BLaER1 (cell line): ENCODE measurements at regions not wholly inside any gene's neighbourhood (a gene's known extent, or its start where the extent isn't known, plus 50 kb on each side); places are given as distances from the start of the nearest gene placed in this dataset.

Experiments
- H3K27ac ChIP-seq: shearing (Covaris generic); formaldehyde crosslinking; 2 replicates; pipeline ENCODE4 v1.8.1; 2022
- H3K27me3 ChIP-seq: shearing (Covaris generic); formaldehyde crosslinking; 2 replicates; pipeline ENCODE4 v1.8.1; 2022
- H3K36me3 ChIP-seq: shearing (Covaris generic); formaldehyde crosslinking; 2 replicates; pipeline ENCODE4 v1.8.1; 2022
- H3K4me1 ChIP-seq: shearing (Covaris generic); formaldehyde crosslinking; 2 replicates; pipeline ENCODE4 v1.8.1; 2022
- H3K4me2 ChIP-seq: shearing (Covaris generic); formaldehyde crosslinking; 2 replicates; pipeline ENCODE4 v1.8.1; 2022
- H3K4me3 ChIP-seq: shearing (Covaris generic); formaldehyde crosslinking; 2 replicates; pipeline ENCODE4 v1.8.1; 2022
- H3K9ac ChIP-seq: shearing (Covaris generic); formaldehyde crosslinking; 2 replicates; pipeline ENCODE4 v1.8.1; 2022
- H3K9me3 ChIP-seq: shearing (Covaris generic); formaldehyde crosslinking; 2 replicates; pipeline ENCODE4 v1.8.1; 2022
- H4K20me1 ChIP-seq: shearing (Covaris generic); formaldehyde crosslinking; 2 replicates; pipeline ENCODE4 v1.8.1; 2022
- Cebpa-rat ChIP-seq: shearing (Covaris generic); IDR thresholded peaks from 2 replicates; pipeline ENCODE4 v1.8.1; 2022

DNA sequence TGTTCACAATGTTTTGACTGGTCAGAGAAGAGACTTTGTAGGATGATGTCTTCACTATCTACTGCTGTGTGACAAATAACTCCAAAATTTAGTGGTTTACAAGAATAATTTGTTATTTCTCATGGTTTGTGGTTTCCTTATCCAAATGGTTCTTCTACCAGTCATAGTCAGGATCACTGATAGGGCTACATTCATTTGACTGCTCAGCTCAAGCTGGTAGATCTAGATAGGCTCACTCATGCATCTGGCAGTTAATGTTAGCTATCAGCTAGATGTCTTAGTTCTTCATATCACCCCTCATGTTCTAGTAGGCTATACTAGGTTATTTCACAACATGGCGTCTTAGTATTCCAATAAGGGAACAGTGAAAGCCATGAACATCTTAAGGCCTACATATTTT is 131.0 kb downstream of the ID4 start:
- no peak overlapping the region for H3K27ac ChIP-seq
- no peak overlapping the region for H3K9ac ChIP-seq
- H3K9me3 ChIP-seq: no peaks in the 10 kb centered on the region
- no peaks in the 10 kb centered on the region for H3K36me3 ChIP-seq
- H3K4me3 ChIP-seq: no peak overlapping the region
- no peaks in the 10 kb centered on the region for H3K27me3 ChIP-seq
- no peak for TF ChIP-seq Cebpa-rat
- H3K4me2 ChIP-seq: no peak overlapping the region
- H4K20me1 ChIP-seq: no peaks in the 10 kb centered on the region
- no peaks in the 10 kb centered on the region for H3K4me1 ChIP-seq

DNA sequence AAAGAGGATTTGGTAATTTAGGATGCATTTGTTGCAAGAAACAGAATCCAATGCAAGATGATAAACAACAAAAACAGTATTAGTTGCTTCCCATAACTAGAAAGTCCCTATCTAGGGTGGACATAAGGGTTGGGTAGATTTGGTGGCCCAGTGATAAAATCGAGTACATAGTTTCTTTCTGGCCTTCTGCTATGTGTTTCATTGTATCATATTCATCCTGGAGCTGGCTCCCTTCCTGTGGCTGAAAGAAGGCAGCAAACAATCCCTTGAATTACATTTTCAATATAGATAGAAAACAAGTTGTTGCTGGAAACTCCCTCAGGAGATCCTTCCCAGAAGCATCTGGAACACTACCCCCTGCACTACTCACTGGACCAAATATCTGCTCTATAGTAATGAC is 135.1 kb downstream of the ID4 start:
- no peak overlapping the region for H3K27ac ChIP-seq
- H4K20me1 ChIP-seq: no peaks in the 10 kb centered on the region
- no peak for TF ChIP-seq Cebpa-rat
- no peaks in the 10 kb centered on the region for H3K36me3 ChIP-seq
- no peak overlapping the region for H3K4me3 ChIP-seq
- no peaks in the 10 kb centered on the region for H3K27me3 ChIP-seq
- no peaks in the 10 kb centered on the region for H3K9me3 ChIP-seq
- H3K4me2 ChIP-seq: no peak overlapping the region
- no peaks in the 10 kb centered on the region for H3K4me1 ChIP-seq
- H3K9ac ChIP-seq: no peak overlapping the region

DNA sequence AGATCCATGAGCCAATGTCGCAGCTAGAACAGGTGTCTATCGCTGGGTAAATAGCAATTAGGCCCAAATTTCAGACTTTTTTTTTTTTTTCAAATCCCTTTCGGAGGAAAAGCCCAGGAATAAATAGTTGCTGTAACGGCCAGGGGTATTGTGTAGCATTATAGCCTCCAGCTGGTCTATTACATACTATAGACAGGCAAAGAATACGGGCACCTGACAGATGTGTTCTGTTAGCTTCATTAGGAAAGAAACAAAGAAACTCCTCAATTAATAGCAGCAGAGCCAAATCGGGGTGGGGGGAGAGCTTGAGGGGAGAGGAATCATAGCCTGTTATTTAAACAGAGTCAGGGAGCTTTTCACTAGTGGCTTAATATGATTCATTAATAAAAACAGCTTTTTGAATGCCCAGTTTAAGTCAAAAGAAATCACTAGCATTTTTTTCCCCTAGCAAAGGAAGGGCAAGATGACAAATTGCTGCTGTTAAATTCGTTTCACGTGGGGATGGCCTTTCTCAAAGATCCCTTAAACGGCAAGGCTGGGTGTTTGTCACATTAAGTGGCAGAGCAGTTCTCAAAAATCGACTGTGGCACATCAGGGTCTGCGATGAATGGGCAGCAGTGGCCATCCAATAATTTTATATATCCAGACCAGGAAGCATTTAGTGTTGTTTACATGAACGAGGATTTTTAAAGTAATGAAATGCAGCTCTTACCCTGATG is 139.4 kb downstream of the ID4 start:
- H3K27me3 ChIP-seq: no peaks in the 10 kb centered on the region

DNA sequence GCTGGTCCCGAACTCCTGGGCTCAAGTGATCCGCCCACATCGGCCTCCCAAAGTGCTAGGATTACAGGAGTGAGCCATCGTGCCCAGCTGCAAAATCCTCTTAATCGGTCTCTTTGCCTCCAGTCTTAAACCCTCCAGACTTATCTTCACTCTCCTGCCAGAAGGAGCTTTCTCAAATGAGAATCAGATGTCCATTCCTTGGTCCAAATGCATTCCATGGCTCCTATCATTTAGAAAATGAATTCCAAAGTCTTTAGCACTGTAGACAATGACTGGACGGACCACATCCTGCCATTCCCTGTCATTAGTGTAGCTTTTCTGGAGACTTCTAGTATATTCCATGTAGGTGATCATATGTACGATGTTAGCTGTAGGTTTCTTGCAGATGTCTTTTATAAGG is 141.9 kb downstream of the ID4 start:
- Histone ChIP-seq H3K36me3 (no peaks in the 10 kb centered on the region), H3K27ac (no peak overlapping the region), H3K9ac (no peak overlapping the region), H3K4me3 (no peak overlapping the region), H3K4me1 (no peaks in the 10 kb centered on the region), H3K27me3 (no peaks in the 10 kb centered on the region), H3K9me3 (no peaks in the 10 kb centered on the region), H3K4me2 (no peak overlapping the region), H4K20me1 (no peaks in the 10 kb centered on the region)
- no peak for TF ChIP-seq Cebpa-rat

More for the DNA sequence above, 139.4 kb downstream of the ID4 start:
- H3K4me1 ChIP-seq: no peaks in the 10 kb centered on the region
- H4K20me1 ChIP-seq: no peaks in the 10 kb centered on the region
- H3K4me3 ChIP-seq: no peak overlapping the region
- H3K9ac ChIP-seq: no peak overlapping the region
- H3K4me2 ChIP-seq: no peak overlapping the region
- H3K27ac ChIP-seq: no peak overlapping the region
- H3K36me3 ChIP-seq: no peaks in the 10 kb centered on the region
- no peak for TF ChIP-seq Cebpa-rat
- no peaks in the 10 kb centered on the region for H3K9me3 ChIP-seq

DNA sequence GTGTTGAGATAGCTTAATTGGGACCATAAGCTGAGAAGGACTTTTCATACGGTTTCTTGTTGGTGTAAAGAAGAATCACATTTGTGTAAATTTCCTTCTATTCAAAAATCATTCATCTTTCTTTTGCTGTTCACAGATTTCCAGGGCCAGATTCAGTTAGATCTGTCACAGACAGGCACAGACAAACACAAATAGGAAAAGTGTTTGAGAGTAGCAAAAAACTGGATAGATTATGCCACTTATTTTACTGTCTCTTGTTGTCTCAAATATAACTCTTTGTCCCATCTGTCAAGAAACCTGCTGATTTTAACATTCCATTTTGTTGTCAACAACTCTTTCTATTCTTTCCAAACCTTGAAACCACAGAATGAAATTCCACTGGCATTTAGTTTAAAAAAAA is 142.8 kb downstream of the ID4 start:
- H3K27ac ChIP-seq: no peak overlapping the region
- no peaks in the 10 kb centered on the region for H4K20me1 ChIP-seq
- no peaks in the 10 kb centered on the region for H3K36me3 ChIP-seq
- H3K4me1 ChIP-seq: no peaks in the 10 kb centered on the region
- H3K4me2 ChIP-seq: no peak overlapping the region
- H3K9ac ChIP-seq: no peak overlapping the region
- no peak for TF ChIP-seq Cebpa-rat
- H3K4me3 ChIP-seq: no peak overlapping the region
- no peaks in the 10 kb centered on the region for H3K9me3 ChIP-seq
- H3K27me3 ChIP-seq: no peaks in the 10 kb centered on the region

DNA sequence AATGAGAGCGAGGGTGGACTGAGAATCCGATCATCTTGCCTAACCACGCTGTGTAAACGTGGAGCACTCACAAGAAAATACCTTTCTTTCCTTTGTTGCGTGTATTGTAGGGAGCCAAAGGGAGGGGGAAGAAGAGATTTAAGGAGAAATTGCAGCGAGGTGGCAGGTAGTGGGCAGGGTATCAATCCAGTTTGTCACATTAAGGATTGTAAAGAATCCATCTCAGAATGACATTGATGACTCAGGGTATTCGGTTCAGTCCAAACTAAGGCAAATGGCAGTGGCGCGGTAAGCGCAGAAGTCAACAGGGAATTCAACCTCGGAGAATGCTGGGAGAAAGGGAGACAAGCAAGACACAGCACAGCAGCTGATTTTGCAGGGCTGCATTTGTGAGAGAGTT is 146.2 kb downstream of the ID4 start:
- Histone ChIP-seq H3K4me2 (no peak overlapping the region), H3K4me3 (no peak overlapping the region), H3K9ac (no peak overlapping the region), H3K27ac (no peak overlapping the region), H3K27me3 (no peaks in the 10 kb centered on the region), H3K4me1 (no peaks in the 10 kb centered on the region), H4K20me1 (no peaks in the 10 kb centered on the region), H3K9me3 (no peaks in the 10 kb centered on the region), H3K36me3 (no peaks in the 10 kb centered on the region)
- no peak for TF ChIP-seq Cebpa-rat

DNA sequence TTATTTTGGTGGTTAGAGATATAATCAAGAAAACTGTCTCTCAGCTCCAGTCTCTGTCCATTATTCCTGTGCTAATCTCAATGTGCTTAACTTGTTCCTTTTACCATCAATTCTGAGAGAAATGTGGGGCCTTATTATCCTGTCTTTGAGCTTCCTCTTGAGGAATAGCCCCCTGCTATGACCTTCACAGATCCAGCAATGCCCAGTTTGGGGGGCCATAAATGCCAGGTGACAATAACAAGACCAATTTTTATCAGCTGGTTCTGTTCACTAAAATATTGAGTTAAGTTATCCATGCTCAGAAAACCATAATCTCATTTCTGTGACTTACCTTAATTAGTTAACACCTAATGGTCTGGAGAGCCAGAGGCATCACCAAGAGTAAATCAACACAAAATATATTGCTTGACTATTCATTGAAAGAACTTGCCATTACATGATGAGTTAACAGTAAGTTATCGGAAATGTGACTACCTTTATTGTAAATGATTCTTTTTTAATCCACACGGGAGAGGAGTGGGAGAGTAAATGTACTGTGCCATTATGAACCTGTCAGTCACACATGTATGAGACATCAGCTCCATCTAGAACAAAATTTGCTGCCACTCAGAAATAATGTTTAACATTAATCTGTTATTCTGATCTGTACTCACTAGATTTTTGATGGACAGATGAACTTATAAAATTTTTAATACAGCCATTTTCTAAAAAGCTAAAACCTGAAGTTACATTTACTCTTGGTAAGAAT is 149.7 kb downstream of the ID4 start:
- TF ChIP-seq Cebpa-rat: no peak
- Histone ChIP-seq H3K4me2 (no peak overlapping the region), H3K27me3 (no peaks in the 10 kb centered on the region), H3K36me3 (no peaks in the 10 kb centered on the region), H3K9me3 (no peaks in the 10 kb centered on the region), H4K20me1 (no peaks in the 10 kb centered on the region), H3K4me3 (no peak overlapping the region), H3K27ac (no peak overlapping the region), H3K4me1 (no peaks in the 10 kb centered on the region), H3K9ac (no peak overlapping the region)

DNA sequence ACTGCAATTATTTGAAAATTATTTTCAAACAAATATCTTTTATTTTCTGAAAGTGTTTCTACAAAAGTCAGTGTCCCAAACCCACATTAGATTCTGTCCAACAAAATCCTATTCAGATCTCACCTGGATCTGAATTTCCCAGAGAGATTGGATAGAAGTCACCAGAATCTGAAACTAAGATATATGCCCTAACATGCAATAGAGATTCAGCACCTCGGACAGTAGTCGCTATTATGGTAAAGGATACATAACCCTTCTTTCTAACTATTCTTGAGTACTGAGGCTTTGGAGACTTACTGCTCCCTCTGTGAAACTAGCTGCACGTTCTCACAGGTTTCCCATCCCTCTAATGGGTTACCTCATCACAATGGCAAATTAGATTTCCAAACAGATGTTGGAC is 151.4 kb downstream of the ID4 start:
- no peak overlapping the region for H3K9ac ChIP-seq
- no peaks in the 10 kb centered on the region for H3K4me1 ChIP-seq
- no peaks in the 10 kb centered on the region for H4K20me1 ChIP-seq
- no peak for TF ChIP-seq Cebpa-rat
- H3K4me2 ChIP-seq: no peak overlapping the region
- H3K4me3 ChIP-seq: no peak overlapping the region
- H3K27me3 ChIP-seq: no peaks in the 10 kb centered on the region
- H3K36me3 ChIP-seq: no peaks in the 10 kb centered on the region
- no peaks in the 10 kb centered on the region for H3K9me3 ChIP-seq
- H3K27ac ChIP-seq: no peak overlapping the region

DNA sequence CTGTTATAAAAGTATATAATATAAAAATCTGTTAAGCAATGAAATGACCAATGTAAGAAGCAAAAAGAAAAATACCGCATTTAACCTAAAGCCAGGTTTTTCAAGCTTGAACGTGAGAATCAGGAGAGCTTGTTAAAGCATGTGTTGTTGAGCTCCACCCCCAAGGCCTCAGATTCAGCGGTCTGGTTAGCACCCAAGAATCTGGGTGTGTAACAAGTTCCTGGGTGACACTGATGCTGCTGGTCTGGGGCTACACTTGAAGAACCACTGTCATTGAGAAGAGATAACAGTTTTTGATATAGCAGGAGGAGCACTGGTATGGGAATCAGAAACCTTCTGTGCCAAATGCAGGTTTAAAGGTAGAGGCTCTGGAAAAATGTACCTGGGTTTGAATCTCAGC is 154.0 kb downstream of the ID4 start:
- no peak overlapping the region for H3K4me3 ChIP-seq
- no peaks in the 10 kb centered on the region for H3K27me3 ChIP-seq
- no peak overlapping the region for H3K9ac ChIP-seq
- TF ChIP-seq Cebpa-rat: no peak
- H3K4me1 ChIP-seq: no peaks in the 10 kb centered on the region
- no peak overlapping the region for H3K27ac ChIP-seq
- H4K20me1 ChIP-seq: no peaks in the 10 kb centered on the region
- no peak overlapping the region for H3K4me2 ChIP-seq
- no peaks in the 10 kb centered on the region for H3K9me3 ChIP-seq
- no peaks in the 10 kb centered on the region for H3K36me3 ChIP-seq

DNA sequence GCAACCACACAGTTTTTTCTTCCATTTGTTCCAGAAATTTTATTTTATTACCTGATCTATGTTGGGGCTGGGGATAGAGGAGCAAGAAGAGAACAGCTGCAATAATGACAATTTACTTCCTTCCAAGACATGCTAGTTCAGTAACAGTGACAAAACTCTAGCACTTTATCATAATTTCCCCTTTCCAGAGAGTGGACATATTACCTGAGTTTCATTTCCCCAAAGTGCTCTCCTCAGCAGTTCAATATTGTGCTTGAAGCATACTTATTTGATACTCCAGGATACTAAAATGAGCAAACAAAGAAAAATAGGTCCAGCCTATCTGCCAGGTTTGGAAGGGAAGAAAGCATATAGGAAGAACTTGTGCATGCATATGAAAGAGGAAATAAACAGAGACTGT is 157.7 kb downstream of the ID4 start:
- no peak overlapping the region for H3K27ac ChIP-seq
- no peaks in the 10 kb centered on the region for H3K4me1 ChIP-seq
- no peaks in the 10 kb centered on the region for H3K36me3 ChIP-seq
- no peak overlapping the region for H3K4me3 ChIP-seq
- H3K9ac ChIP-seq: no peak overlapping the region
- H3K27me3 ChIP-seq: no peaks in the 10 kb centered on the region
- TF ChIP-seq Cebpa-rat: no peak
- 0 out of 2 replicates have a peak, but pooled peaks cover 6% of the 10 kb centered on the region for H3K9me3 ChIP-seq
- no peak overlapping the region for H3K4me2 ChIP-seq
- H4K20me1 ChIP-seq: no peaks in the 10 kb centered on the region
